ENCODE measurements at regions not wholly inside any gene's neighbourhood (a gene's known extent, or its start where the extent isn't known, plus 50 kb on each side); places are given as distances from the start of the nearest gene placed in this dataset.

- Histone ChIP-seq H3K27me3 (ENCODE audit: insufficient read depth, low read depth) (no peaks in the 10 kb centered on the region), H3K9ac (no peak overlapping the region), H3K79me2 (ENCODE audit: insufficient read depth, low read depth) (no peaks in the 10 kb centered on the region), H3K27ac (no peak overlapping the region), H3K4me1 (ENCODE audit: low read depth, poor library complexity, severe bottlenecking) (no peaks in the 10 kb centered on the region), H4K20me1 (ENCODE audit: insufficient read depth) (no peaks in the 10 kb centered on the region), H3K36me3 (ENCODE audit: insufficient read depth) (no peaks in the 10 kb centered on the region), H3K4me3 (IDR thresholded peaks at IDR 0.05; ENCODE audit: insufficient read depth, low read depth, low read length) (no peak overlapping the region), H3K4me2 (no peak overlapping the region), H2AFZ (ENCODE audit: low read depth) (no peak overlapping the region)
- no peak for TF ChIP-seq CTCF (conservative IDR thresholded peaks at IDR 0.05; ENCODE audit: low read depth, low read length)
Observed at GRCh38 chr1:198105185-198105584, 51.6 kb upstream of the NEK7 start.

GRCh38 chr1:198106011-198106410 lies 50.8 kb upstream of the NEK7 start:
- Histone ChIP-seq H2AFZ (ENCODE audit: low read depth) (no peak overlapping the region), H3K4me2 (no peak overlapping the region), H3K79me2 (ENCODE audit: insufficient read depth, low read depth) (no peaks in the 10 kb centered on the region), H3K4me1 (ENCODE audit: low read depth, poor library complexity, severe bottlenecking) (no peaks in the 10 kb centered on the region), H3K36me3 (ENCODE audit: insufficient read depth) (no peaks in the 10 kb centered on the region), H3K4me3 (IDR thresholded peaks at IDR 0.05; ENCODE audit: insufficient read depth, low read depth, low read length) (no peak overlapping the region), H3K27me3 (ENCODE audit: insufficient read depth, low read depth) (no peaks in the 10 kb centered on the region), H4K20me1 (ENCODE audit: insufficient read depth) (no peaks in the 10 kb centered on the region), H3K9ac (no peak overlapping the region), H3K27ac (no peak overlapping the region)
- peak; percentile 36; the same call in 1 of the 2 replicates for TF ChIP-seq CTCF (conservative IDR thresholded peaks at IDR 0.05; ENCODE audit: low read depth, low read length)
